GM18511 (cell line): ENCODE measurements at regions not wholly inside any gene's neighbourhood (a gene's known extent, or its start where the extent isn't known, plus 50 kb on each side); places are given as distances from the start of the nearest gene placed in this dataset.

Source experiments
- ATAC-seq: cut with Tn5 transposase; IDR thresholded peaks from one replicate; pipeline ENCODE4 v1.9.1; 2021; ENCODE audit warnings: mild to moderate bottlenecking, moderate library complexity; ENCODE audit not compliant: unreplicated experiment

DNA sequence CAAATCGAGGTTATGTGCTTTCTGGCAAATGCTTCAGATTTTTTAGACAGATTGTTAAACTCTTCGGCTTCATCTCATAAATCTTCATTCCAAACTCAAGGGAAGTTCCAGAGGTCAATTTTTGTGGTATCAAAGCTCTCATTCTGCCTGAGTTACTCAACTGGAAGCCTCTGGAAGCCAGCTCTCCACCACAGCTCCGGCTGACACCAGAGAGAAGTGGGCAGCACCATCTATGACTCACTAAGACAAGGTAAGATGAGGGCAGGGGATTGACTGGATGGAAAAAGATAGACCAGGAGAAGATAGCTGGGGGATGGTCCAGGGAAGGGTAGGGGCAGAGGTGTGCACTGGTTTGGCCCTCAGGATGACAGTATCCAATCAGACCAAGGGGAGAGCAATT, 137.3 kb upstream of the HNRNPA3 start:
- ATAC-seq = no peak

- ATAC-seq = no peak
Observed at GRCh38 chr2:177076636-177077179, 135.9 kb upstream of the HNRNPA3 start.

DNA sequence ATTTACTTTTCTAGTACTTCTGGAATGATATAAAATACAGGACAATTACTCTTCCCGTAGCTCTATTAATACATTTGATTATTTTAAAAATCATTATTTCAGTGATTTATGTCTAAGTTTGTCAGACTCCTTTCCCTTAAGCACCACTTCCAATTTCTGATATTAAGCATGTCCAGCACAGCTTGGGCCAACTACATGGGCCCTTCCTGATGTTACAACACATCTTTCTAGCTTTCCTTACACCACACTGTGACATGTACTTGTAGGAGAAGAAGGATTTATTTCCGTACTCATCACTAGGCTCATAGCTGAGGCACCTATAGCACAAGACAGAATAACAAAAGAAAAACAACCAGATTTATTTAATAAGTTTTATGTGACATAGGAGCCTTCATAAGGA, 134.8 kb upstream of the HNRNPA3 start:
- no peak for ATAC-seq

- ATAC-seq = no peak
Observed at GRCh38 chr2:177078416-177078815, 134.2 kb upstream of the HNRNPA3 start.

GRCh38 chr2:177078855-177079254, 133.7 kb upstream of the HNRNPA3 start:
- no peak for ATAC-seq

- ATAC-seq = no peak
Observed at GRCh38 chr2:177080746-177081284, 131.8 kb upstream of the HNRNPA3 start.

- no peak for ATAC-seq
Observed at GRCh38 chr2:177084607-177085006, 128.0 kb upstream of the HNRNPA3 start.

DNA sequence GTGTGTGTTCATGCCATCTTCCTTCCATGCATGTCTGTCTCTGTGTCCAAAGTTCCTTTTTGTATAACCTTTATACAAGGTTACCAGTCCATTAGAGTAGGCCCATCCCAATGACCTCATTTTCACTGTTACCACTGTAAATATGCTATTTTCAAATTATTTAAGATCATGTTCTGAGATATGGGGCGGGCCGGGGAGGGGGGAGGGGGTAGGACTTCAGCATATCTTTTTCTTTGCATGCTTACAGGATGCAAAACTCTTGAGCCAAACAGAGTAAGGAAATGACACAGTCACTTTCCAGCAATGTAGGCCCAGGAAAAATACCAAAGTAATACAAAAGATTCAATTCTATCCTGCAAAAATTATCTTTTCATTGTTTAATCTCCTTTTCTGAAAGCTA, 124.1 kb upstream of the HNRNPA3 start:
- no peak for ATAC-seq

GRCh38 chr2:177090967-177091366, 121.6 kb upstream of the HNRNPA3 start:
- no peak for ATAC-seq

DNA sequence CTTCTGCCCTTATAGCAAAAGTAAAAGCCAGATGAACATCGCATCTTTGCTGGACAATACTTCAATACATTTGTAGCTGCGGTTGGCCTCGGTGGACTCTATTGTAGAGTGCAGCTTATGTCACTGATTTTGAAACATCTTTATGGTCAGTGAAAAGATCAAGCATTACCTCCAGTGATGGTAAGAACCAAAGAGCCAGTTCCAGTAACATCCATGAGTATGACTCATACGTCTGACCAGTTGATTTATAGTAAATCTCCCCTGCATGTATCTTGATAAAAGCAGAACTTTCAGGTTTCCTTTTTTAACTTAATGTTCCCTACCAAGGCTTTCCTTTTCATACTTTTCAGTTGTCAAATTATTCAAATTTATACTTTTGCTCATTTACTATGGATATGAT, 119.2 kb upstream of the HNRNPA3 start:
- ATAC-seq = no peak

DNA sequence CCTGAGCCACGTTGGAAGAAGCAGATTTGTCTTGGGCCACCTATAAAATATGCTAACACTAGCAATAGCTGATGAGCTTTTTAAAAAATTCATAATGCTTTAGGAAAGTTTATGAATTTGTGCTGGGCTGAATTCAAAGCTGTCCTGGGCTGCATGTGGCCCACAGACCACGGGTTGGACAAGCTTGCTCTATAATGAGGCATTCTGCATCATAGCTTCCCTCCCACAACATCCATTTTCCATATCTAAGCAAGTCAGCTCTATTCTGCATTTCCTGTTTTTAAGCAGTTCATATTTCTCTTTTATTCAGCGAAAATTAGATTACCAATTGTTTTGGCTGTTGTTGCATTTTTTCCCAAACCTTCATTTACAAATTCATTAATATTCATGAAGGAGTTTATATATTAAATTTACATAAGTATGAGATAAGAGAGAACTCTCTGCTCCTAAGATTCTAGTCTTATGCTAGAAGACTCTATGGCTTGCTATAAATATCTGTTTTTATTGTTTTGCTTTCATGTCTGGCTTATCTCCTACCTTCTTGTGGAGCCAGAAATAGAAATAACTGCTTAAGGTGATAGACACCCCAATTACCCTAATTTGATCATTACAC, 114.5 kb upstream of the HNRNPA3 start:
- ATAC-seq = no peak

- no peak for ATAC-seq
Observed at GRCh38 chr2:177101930-177102329, 110.7 kb upstream of the HNRNPA3 start.

DNA sequence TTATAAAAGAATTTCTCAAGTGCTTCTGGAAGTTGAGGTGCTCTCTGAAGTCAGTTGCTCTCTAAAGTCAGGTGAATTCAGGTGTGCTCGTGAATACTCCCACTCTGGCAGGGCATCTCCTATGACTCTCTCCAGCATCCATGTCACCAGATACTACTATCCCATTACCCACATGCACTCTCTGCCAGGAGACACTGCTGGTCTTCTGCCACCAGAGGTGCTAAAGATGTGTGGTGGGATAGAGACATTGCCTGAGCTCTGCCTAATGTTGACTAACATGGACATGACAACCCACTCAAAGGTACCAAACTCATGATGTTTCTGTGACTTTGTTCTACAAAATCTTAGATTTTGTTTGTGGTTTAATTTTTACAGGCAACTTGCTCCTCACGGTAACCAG, 106.4 kb upstream of the HNRNPA3 start:
- no peak for ATAC-seq

- no peak for ATAC-seq
Observed at GRCh38 chr2:177108890-177109289, 103.7 kb upstream of the HNRNPA3 start.

GRCh38 chr2:177114712-177115111, 97.9 kb upstream of the HNRNPA3 start:
- no peak for ATAC-seq

GRCh38 chr2:177117755-177118154, 94.8 kb upstream of the HNRNPA3 start:
- ATAC-seq = no peak

GRCh38 chr2:177118636-177119035, 94.0 kb upstream of the HNRNPA3 start:
- no peak for ATAC-seq

GRCh38 chr2:177119099-177119498, 93.5 kb upstream of the HNRNPA3 start:
- no peak for ATAC-seq

DNA sequence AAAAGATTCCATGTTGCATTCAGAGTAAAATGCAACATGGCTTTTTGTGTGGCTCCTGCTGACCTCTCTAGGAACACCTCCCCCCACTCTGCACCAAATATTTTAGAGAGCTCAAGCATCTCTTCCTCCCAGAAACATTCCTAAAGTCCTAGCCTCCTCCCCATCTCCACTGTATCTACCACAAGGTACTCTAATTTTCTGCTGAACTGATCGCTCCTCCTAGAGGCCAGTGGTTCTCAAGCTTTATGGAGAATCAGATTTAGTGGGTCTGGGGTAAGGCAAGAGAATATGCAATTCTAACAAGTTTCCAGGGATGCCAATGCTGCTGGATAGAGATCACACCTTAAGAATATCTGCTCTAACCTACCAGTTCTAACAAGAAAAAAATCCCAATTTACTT, 89.5 kb upstream of the HNRNPA3 start:
- no peak for ATAC-seq

GRCh38 chr2:177124371-177124770, 88.2 kb upstream of the HNRNPA3 start:
- ATAC-seq = no peak

GRCh38 chr2:177127821-177128220, 84.8 kb upstream of the HNRNPA3 start:
- no peak for ATAC-seq

DNA sequence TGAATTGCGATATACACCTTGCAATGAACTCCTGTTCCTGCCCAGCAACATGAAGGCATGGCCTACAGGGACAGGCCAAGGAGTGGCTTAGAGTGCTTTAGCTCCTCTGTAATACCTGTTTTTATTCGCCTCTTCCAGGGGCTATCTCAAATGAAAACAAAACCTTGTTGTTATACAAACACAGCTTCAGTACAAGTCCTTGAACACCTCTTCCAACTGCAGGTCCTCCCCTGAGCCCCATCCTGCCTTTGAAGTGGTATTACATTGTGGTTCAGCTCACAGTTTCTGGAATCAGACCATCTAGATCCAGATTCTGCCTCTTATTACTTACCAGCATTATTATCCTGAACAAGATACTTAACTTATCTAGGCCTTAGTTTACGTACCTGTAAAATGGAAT, 83.0 kb upstream of the HNRNPA3 start:
- ATAC-seq = no peak

DNA sequence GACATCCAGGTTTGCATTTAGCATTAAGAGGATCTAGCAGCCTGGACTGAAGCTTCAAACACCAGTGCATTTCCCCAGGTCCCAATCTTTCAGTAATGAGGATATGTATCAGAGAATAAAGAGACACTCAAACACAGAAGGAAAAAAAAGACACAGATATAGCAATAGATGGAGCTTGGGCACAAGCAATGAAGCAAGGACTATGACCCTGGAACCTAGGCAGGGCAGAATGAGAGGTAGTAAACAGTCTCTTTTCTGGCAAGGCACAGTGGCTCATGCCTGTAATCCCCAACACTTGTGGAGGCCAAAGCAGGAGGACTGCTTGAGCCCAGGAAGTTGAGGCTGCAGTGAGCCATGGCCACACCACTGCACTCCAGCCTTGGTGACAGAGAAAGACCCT, 80.7 kb upstream of the HNRNPA3 start:
- ATAC-seq = no peak
